NCI-H82 treated with DMSO at 0.1 percent for 48 hours (cell line): ENCODE measurements at regions not wholly inside any gene's neighbourhood (a gene's known extent, or its start where the extent isn't known, plus 50 kb on each side); places are given as distances from the start of the nearest gene placed in this dataset.
"Not testable (repeated sequence)": the region's sequence is repeated elsewhere in the genome, so short reads cannot be mapped to it uniquely, and the experiment has no call there.

Experiments
- DNase-seq: peaks from one replicate; lab custom pipeline; 2025; ENCODE audit not compliant: unreplicated experiment; lab: John Stamatoyannopoulos, UW

GRCh38 chr7:35152059-35152458 is 101.8 kb downstream of the TBX20 start:
- not testable (repeated sequence) for DNase-seq

- not testable (repeated sequence) for DNase-seq
Measured at GRCh38 chr7:35148030-35148429, 105.9 kb downstream of the TBX20 start.

GRCh38 chr7:35142125-35142524 is 104.8 kb upstream of the DPY19L1 start:
- DNase-seq: not testable (repeated sequence)

- not testable (repeated sequence) for DNase-seq
Measured at GRCh38 chr7:35139281-35139680, 102.0 kb upstream of the DPY19L1 start.

- not testable (repeated sequence) for DNase-seq
Measured at GRCh38 chr7:35133465-35133864, 96.2 kb upstream of the DPY19L1 start.

- peak; percentile 19 for DNase-seq
Measured at GRCh38 chr7:35133011-35133410, 95.7 kb upstream of the DPY19L1 start.

GRCh38 chr7:35128662-35129061 is 91.4 kb upstream of the DPY19L1 start:
- not testable (repeated sequence) for DNase-seq

GRCh38 chr7:35118526-35118925 is 81.2 kb upstream of the DPY19L1 start:
- not testable (repeated sequence) for DNase-seq

GRCh38 chr7:35106667-35107066 is 69.4 kb upstream of the DPY19L1 start:
- not testable (repeated sequence) for DNase-seq

GRCh38 chr7:35105511-35105910 is 68.2 kb upstream of the DPY19L1 start:
- peak; percentile 48 for DNase-seq

GRCh38 chr7:35102845-35103244 is 65.6 kb upstream of the DPY19L1 start:
- DNase-seq: not testable (repeated sequence)

- not testable (repeated sequence) for DNase-seq
Measured at GRCh38 chr7:35092961-35093360, 55.7 kb upstream of the DPY19L1 start.
